GM23248 (cell line): ENCODE measurements at regions not wholly inside any gene's neighbourhood (a gene's known extent, or its start where the extent isn't known, plus 50 kb on each side); places are given as distances from the start of the nearest gene placed in this dataset.
A peak's percentile ranks its signal among the peaks of the same experiment; 100 is the strongest.

Experiments
- DNase-seq: peaks from one replicate; pipeline ENCODE4 v3.0.0-alpha.2; 2015
- H2AFZ ChIP-seq: fragments of 200-600 bp; sonication (generic); 2 replicates; pipeline ENCODE4 v1.6.1; 2016; ENCODE audit warnings: antibody characterized with exemption
- H3F3A ChIP-seq: fragments of 200-600 bp; sonication (generic); 2 replicates; pipeline ENCODE4 v1.6.1; 2016; ENCODE audit warnings: mild to moderate bottlenecking, antibody characterized with exemption, mixed run types; ENCODE audit not compliant: insufficient read depth
- H3K27ac ChIP-seq: fragments of 200-600 bp; sonication (generic); 2 replicates; pipeline ENCODE4 v1.5.1; 2016; ENCODE audit warnings: mild to moderate bottlenecking
- H3K27me3 ChIP-seq: fragments of 200-600 bp; sonication (generic); replicated peaks from 2 replicates; pipeline ENCODE4 v1.6.1; 2016; ENCODE audit warnings: mild to moderate bottlenecking; ENCODE audit not compliant: insufficient read depth
- H3K36me3 ChIP-seq: fragments of 200-600 bp; sonication (generic); 2 replicates; pipeline ENCODE4 v1.6.1; 2016; ENCODE audit warnings: low read depth, mild to moderate bottlenecking
- H3K4me1 ChIP-seq: fragments of 200-600 bp; sonication (generic); 2 replicates; pipeline ENCODE4 v1.6.1; 2016; ENCODE audit warnings: mild to moderate bottlenecking; ENCODE audit not compliant: insufficient read depth
- H3K4me2 ChIP-seq: fragments of 200-600 bp; sonication (generic); one replicate; pipeline ENCODE4 v1.6.1; 2016; ENCODE audit warnings: mild to moderate bottlenecking; ENCODE audit not compliant: unreplicated experiment
- H3K4me3 ChIP-seq: fragments of 200-600 bp; sonication (generic); 2 replicates; pipeline ENCODE4 v1.5.1; 2016; ENCODE audit warnings: mild to moderate bottlenecking
- H3K79me2 ChIP-seq: fragments of 200-600 bp; sonication (generic); 2 replicates; pipeline ENCODE4 v1.6.1; 2016; ENCODE audit warnings: mild to moderate bottlenecking; ENCODE audit not compliant: insufficient read depth
- H3K9ac ChIP-seq: fragments of 200-600 bp; sonication (generic); 2 replicates; pipeline ENCODE4 v1.6.1; 2016; ENCODE audit warnings: mild to moderate bottlenecking
- H3K9me2 ChIP-seq: fragments of 200-600 bp; sonication (generic); 2 replicates; pipeline ENCODE4 v1.6.1; 2016; ENCODE audit warnings: mixed run types, mild to moderate bottlenecking, moderate library complexity; ENCODE audit not compliant: insufficient read depth
- H3K9me3 ChIP-seq: fragments of 200-600 bp; sonication (generic); one replicate; pipeline ENCODE4 v1.6.1; 2017; ENCODE audit warnings: low read depth
- H4K20me1 ChIP-seq: fragments of 200-600 bp; sonication (generic); 2 replicates; pipeline ENCODE4 v1.6.0; 2016; ENCODE audit not compliant: insufficient read depth
- EZH2 ChIP-seq: fragments of 200-600 bp; sonication (generic); IDR thresholded peaks from 2 replicates; pipeline ENCODE4 v1.6.1; 2018; ENCODE audit warnings: antibody characterized with exemption, mild to moderate bottlenecking; ENCODE audit not compliant: insufficient read depth, poor library complexity, severe bottlenecking
- EZH2phosphoT487 ChIP-seq: fragments of 200-600 bp; sonication (generic); IDR thresholded peaks from 2 replicates; pipeline ENCODE4 v1.6.1; 2018; ENCODE audit warnings: antibody characterized with exemption, moderate library complexity, mild to moderate bottlenecking, low read depth; ENCODE audit not compliant: insufficient read depth
- WGBS, 2 experiments: methylation state at CpG; one replicate each; pipeline ENCODE4 v1.1.6; 2015 to 2017; ENCODE audit warnings: low lambda C conversion rate in 2 of 2, low coverage in 1 of 2; ENCODE audit errors: missing lambda C conversion rate in 2 of 2; 5-methylcytosine and 5-hydroxymethylcytosine counted together
- in situ Hi-C: fragments of 300-500 bp; cut with MboI; formaldehyde crosslinking; loops from 2 replicates; pipeline ENCODE4 v1.15.0; 2020

DNA sequence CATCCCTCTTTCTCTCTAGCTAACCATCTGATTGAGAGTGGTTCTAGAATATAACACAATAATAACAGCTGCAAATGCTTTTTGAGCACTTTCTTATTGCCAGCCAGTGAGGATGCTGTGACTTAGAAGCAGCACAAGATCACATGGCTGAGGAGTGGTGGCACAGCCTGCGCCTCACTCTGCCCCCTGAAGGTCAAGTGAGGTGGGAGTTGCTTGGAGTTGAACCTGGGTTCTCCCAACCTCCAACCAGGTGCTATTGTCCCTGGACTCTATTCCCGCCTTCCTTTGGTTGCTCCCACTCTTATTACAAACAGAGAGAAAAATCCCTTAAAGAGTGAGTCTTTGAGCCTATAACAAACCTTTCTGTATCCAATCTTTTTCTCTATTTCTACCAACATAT is 280.3 kb upstream of the PODXL start:
- no peak overlapping the region for H3K27ac ChIP-seq
- H3F3A ChIP-seq, result no peaks in the 10 kb centered on the region
- no peaks in the 10 kb centered on the region for H3K4me1 ChIP-seq
- H4K20me1 ChIP-seq, result no peaks in the 10 kb centered on the region
- in situ Hi-C loops, result no loop called here
- 3 to 14% methylated on average over 2 of the region's 2 CpGs for WGBS, 2 experiments
- H3K4me3 ChIP-seq, result no peak overlapping the region
- no peak for DNase-seq
- no peaks in the 10 kb centered on the region for H3K9me2 ChIP-seq
- H3K9ac ChIP-seq, result no peak overlapping the region
- no peaks in the 10 kb centered on the region for H3K36me3 ChIP-seq
- H3K27me3 ChIP-seq, result peaks cover 17% of the 10 kb centered on the region
- no peak overlapping the region for H3K4me2 ChIP-seq
- H3K79me2 ChIP-seq, result no peaks in the 10 kb centered on the region
- TF ChIP-seq EZH2phosphoT487 (no peak), EZH2 (no peak)
- H2AFZ ChIP-seq, result no peak overlapping the region
- no peaks in the 10 kb centered on the region for H3K9me3 ChIP-seq

DNA sequence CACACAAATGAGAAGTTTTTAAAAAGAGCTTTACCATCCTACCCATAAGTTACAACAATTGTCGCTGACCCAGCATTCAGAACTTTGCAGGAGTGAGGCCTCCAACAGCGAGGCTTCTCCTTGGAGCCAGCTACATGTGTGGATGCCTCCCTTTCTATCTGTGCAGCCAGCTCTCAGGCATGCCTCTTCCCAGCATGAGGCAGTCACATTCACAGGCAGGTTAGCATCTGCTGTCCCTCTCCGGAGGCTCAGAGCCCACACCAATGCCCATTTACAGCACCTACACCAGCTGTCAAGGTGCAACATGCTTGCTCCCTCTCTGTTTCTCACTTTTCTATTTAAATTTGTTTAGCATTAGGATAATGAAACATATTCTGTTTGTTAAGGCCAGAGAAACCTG is 278.7 kb upstream of the PODXL start:
- Histone ChIP-seq H3K9me2 (no peaks in the 10 kb centered on the region), H3F3A (no peaks in the 10 kb centered on the region), H2AFZ (no peak overlapping the region), H3K36me3 (no peaks in the 10 kb centered on the region), H3K9me3 (no peaks in the 10 kb centered on the region), H3K4me1 (no peaks in the 10 kb centered on the region), H3K27ac (no peak overlapping the region), H3K27me3 (peaks cover 27% of the 10 kb centered on the region), H4K20me1 (no peaks in the 10 kb centered on the region), H3K4me2 (no peak overlapping the region), H3K4me3 (no peak overlapping the region), H3K79me2 (no peaks in the 10 kb centered on the region), H3K9ac (no peak overlapping the region)
- TF ChIP-seq EZH2phosphoT487, result no peak
- TF ChIP-seq EZH2, result no peak
- in situ Hi-C loops, result no loop called here
- WGBS, 2 experiments, result 50 to 57% methylated on average over 3 of the region's 3 CpGs
- no peak for DNase-seq

DNA sequence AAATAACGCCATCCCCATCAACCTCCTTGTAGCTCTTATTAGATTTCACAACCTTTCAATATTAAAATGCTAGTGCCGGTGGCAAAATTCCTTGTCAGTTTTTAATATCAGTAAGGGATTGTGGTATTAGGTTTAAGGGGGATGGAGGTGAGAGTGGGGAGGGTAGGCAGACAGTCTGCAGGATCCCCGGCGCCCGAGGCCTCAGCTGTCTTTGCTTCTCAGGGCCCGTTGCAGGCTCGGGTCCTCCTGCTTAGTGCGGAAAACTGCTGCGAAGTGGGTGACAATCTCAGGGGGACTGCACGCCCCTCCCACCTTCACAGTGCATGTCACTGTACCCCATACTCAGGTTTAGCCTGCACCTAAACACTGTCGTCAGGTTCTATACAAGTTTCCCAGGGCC is 274.3 kb upstream of the PODXL start:
- no peaks in the 10 kb centered on the region for H3K9me2 ChIP-seq
- H3K4me1 ChIP-seq, result no peaks in the 10 kb centered on the region
- in situ Hi-C loops, result no loop called here
- no peaks in the 10 kb centered on the region for H3K36me3 ChIP-seq
- no peak overlapping the region for H3K9ac ChIP-seq
- H3K79me2 ChIP-seq, result no peaks in the 10 kb centered on the region
- TF ChIP-seq EZH2phosphoT487 (no peak), EZH2 (no peak)
- H3K27me3 ChIP-seq, result peaks cover 22% of the 10 kb centered on the region
- H3K4me3 ChIP-seq, result no peak overlapping the region
- no peak overlapping the region for H3K27ac ChIP-seq
- H3F3A ChIP-seq, result no peaks in the 10 kb centered on the region
- H2AFZ ChIP-seq, result no peak overlapping the region
- no peak for DNase-seq
- WGBS, 2 experiments, result 48 to 52% methylated on average over 11 of the region's 11 CpGs
- no peaks in the 10 kb centered on the region for H3K9me3 ChIP-seq
- no peaks in the 10 kb centered on the region for H4K20me1 ChIP-seq
- H3K4me2 ChIP-seq, result no peak overlapping the region

DNA sequence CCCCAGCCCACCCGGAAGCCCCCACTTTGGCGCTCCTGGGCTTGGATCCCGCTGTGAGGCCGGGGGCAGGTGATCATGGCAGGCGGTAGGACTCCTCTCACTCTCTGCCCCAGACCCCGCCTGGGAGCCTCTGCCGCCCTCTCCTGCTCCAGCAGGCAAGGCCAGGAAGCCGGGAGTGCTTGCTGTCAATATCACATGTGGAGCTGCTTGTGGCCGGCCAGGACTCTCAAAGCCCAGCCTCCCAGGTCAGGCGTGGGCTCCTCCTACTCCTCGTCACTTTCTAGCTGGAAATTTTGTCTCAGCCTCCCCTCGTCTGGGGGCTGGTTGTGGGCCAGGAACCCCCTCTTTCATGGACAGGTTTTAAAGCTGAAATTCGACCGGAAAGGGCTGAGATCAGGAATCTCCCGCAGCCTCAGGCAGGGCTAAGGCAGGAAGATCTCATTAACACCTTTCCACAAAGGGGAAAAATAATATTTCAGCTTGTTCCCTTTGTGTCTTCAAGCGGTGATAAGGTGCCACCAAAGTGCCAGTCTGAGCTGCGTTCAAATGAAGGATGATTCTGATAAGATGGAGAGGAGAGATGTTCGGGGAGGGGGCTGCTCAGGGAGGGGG is 273.6 kb upstream of the PODXL start:
- H3K79me2 ChIP-seq, result no peaks in the 10 kb centered on the region
- no peaks in the 10 kb centered on the region for H3K36me3 ChIP-seq
- no peak overlapping the region for H3K4me3 ChIP-seq
- H3K27ac ChIP-seq, result no peak overlapping the region
- in situ Hi-C loops, result no loop called here
- no peaks in the 10 kb centered on the region for H3F3A ChIP-seq
- 5 to 9% methylated on average over 18 of the region's 18 CpGs for WGBS, 2 experiments
- H3K4me2 ChIP-seq, result no peak overlapping the region
- no peak overlapping the region for H2AFZ ChIP-seq
- no peaks in the 10 kb centered on the region for H3K4me1 ChIP-seq
- H3K27me3 ChIP-seq, result peaks cover 18% of the 10 kb centered on the region
- peak; percentile 16 for DNase-seq
- H3K9me3 ChIP-seq, result no peaks in the 10 kb centered on the region
- no peaks in the 10 kb centered on the region for H3K9me2 ChIP-seq
- H4K20me1 ChIP-seq, result no peaks in the 10 kb centered on the region
- TF ChIP-seq EZH2 (no peak), EZH2phosphoT487 (no peak)
- H3K9ac ChIP-seq, result no peak overlapping the region

DNA sequence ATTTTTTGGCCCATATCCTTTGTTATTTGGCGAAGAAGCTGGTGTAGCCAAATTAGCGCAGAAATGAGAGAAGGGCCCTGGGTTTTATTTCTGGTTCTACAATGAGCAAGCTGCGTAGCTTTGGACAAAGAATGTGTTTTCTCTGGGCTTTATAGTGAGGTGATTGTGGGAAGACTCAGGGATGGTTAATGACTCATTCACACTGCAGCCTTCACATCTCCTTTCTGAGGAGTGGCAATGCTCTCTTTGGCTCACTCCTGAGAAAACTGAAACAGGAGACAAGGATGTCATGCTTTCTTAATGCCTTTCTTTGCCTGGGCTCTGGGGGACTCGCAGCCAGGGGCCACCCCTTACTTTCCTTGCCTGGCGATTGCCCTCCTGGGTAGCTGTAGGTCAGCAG is 271.0 kb upstream of the PODXL start:
- Histone ChIP-seq H3F3A (no peaks in the 10 kb centered on the region), H3K4me1 (no peaks in the 10 kb centered on the region), H3K9ac (no peak overlapping the region), H2AFZ (no peak overlapping the region), H3K9me2 (no peaks in the 10 kb centered on the region), H3K4me3 (no peak overlapping the region), H3K4me2 (no peak overlapping the region), H3K27me3 (peaks cover 18% of the 10 kb centered on the region), H3K36me3 (no peaks in the 10 kb centered on the region), H3K27ac (no peak overlapping the region), H3K9me3 (no peaks in the 10 kb centered on the region), H4K20me1 (no peaks in the 10 kb centered on the region), H3K79me2 (no peaks in the 10 kb centered on the region)
- peak; percentile 9 for DNase-seq
- in situ Hi-C loops, result no loop called here
- WGBS, 2 experiments, result 53 to 59% methylated on average over 5 of the region's 5 CpGs
- TF ChIP-seq EZH2phosphoT487, result no peak
- no peak for TF ChIP-seq EZH2
